ENCODE measurements at regions not wholly inside any gene's neighbourhood (a gene's known extent, or its start where the extent isn't known, plus 50 kb on each side); places are given as distances from the start of the nearest gene placed in this dataset.

GRCh38 chr3:94968519-94968918, 905.7 kb downstream of the NSUN3 start:
- no peak for TF ChIP-seq CTCF (optimal IDR thresholded peaks at IDR 0.05 in 1 of 3, IDR thresholded peaks at IDR 0.05 in 1 of 3, conservative IDR thresholded peaks at IDR 0.05 in 1 of 3; ENCODE audit: extremely low read depth in 1 of 3, insufficient read depth in 2 of 3, low read length in 3 of 3)
- no peak for TF ChIP-seq EZH2 (IDR thresholded peaks at IDR 0.05; ENCODE audit: low read length)

All from keratinocyte (primary cell).